Lower leg skin (tissue), 4 donors: ENCODE measurements at regions not wholly inside any gene's neighbourhood (a gene's known extent, or its start where the extent isn't known, plus 50 kb on each side); places are given as distances from the start of the nearest gene placed in this dataset.
"Not testable (repeated sequence)": the region's sequence is repeated elsewhere in the genome, so short reads cannot be mapped to it uniquely, and the experiment has no call there.

Experiments
- DNase-seq, 2 donors: peaks; one replicate each; pipeline ENCODE4 v3.0.0-alpha.2; 2019; ENCODE audit warnings: low spot score in 2 of 2
- H3K4me3 ChIP-seq: fragments of 200-600 bp; sonication (generic); 2 replicates; pipeline ENCODE4 v1.5.1; 2017; ENCODE audit warnings: mild to moderate bottlenecking, low read depth; ENCODE audit not compliant: poor library complexity, severe bottlenecking
- CTCF ChIP-seq, 3 donors: fragments of 450-650 bp; IDR thresholded peaks; one replicate each; pipeline ENCODE4 v1.5.1; 2016; ENCODE audit warnings: antibody characterized with exemption in 3 of 3, mild to moderate bottlenecking in 3 of 3, moderate library complexity in 2 of 3
- POLR2A ChIP-seq, 2 donors: fragments of 450-650 bp; IDR thresholded peaks; one replicate each; pipeline ENCODE4 v1.6.1; 2016 to 2017; ENCODE audit warnings: antibody characterized with exemption in 2 of 2, mild to moderate bottlenecking in 1 of 2, moderate library complexity in 1 of 2
- WGBS, 2 donors: methylation state at CpG; one replicate each; pipeline ENCODE4 v1.1.5; 2018; 5-methylcytosine and 5-hydroxymethylcytosine counted together
- intact Hi-C: fragments of 100-400 bp; cut with DNase I; formaldehyde crosslinking; loops from one replicate; pipeline ENCODE4 v1.15.0; 2023; ENCODE audit warnings: low total_unique reads

DNA sequence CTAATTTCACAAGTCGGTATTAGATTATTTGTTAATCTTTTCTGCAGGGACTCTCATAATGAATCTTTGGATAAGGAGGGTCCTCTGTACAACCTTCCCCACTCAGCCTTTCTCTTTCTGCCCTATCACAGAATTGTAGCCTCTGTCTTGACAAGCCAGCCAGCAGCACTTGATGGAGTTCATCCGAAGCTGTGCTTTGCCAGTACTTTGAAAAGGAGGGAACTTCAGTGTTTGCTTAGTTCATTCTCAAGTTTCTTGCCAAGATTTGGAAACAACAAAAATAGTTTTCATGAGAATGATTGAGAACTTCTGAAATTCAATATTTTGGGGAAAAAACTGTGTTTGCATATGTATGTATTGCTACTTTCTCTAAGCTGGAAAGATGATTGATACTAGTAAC is 69.3 kb upstream of the HMGB1 start:
- WGBS, 2 donors = 54 to 72% methylated on average over 2 of the region's 2 CpGs
- intact Hi-C loops = no loop called here
- no peak for TF ChIP-seq CTCF (IDR thresholded peaks at IDR 0.05)
- no peak for TF ChIP-seq POLR2A (IDR thresholded peaks at IDR 0.05)
- DNase-seq = no peak
- no peak overlapping the region for H3K4me3 ChIP-seq

DNA sequence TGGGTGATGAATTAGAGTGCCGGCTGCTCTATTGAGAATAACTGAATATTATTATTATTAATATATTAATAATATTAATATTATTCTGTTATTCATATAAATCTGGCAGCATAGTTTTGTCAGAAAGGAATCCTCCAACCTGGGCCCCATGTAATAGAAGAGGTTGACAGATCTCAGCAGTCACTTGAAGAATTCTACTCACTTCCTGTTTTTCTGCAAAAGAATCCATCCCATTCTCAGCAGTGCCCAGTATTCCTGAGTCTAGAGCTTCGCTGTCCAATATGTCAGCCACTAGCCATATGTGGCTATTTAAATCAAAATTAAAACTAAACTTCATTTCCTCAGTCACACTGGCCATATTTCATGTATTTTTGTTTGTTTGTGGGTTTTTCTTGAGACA is 72.4 kb upstream of the USPL1 start:
- H3K4me3 ChIP-seq = no peak overlapping the region
- WGBS, 2 donors = 96 to 97% methylated on average over 2 of the region's 2 CpGs
- DNase-seq = no peak
- TF ChIP-seq POLR2A (IDR thresholded peaks at IDR 0.05) (no peak), CTCF (IDR thresholded peaks at IDR 0.05) (no peak)
- intact Hi-C loops = no loop called here

DNA sequence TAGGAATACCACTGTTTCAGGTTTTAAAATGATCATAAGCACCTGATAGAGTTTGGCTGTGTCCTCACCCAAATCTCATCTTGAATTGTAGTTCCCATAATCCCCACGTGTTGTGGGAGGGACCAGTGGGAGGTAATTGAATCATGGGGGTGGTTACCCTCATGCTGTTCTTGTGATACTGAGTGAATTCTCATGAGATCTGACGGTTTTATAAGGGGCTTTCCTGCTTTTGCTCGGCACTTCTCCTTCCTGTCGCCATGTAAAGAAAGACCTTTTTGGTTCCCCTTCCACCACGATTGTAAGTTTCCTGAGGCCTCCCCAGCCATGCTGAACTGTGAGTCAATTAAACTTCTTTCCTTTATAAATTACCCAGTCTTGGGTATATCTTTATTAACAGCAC is 69.7 kb upstream of the USPL1 start:
- 64 to 69% methylated on average over 5 of the region's 5 CpGs for WGBS, 2 donors
- intact Hi-C loops, H3K4me3 ChIP-seq, DNase-seq: not testable (repeated sequence)

DNA sequence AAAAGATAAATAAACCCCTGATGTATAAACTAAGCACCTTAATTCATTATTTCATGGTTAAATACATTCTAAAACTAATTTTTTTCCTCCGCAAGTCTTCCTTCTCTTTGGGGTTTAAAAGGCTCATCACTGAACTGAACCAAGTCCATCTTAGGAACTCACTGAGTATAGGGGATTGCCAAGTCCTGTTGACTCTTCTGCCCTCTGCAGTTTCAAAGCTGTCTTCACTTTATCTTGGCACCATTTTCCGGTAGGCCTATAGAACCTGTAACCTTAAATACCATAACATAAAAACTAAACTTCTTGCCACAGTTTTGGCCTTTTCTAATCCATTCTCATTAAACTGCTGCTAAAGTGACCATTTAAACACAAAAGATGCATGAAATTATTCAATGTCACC is 66.5 kb upstream of the USPL1 start:
- no peak for TF ChIP-seq POLR2A (IDR thresholded peaks at IDR 0.05)
- TF ChIP-seq CTCF (IDR thresholded peaks at IDR 0.05) = no peak
- H3K4me3 ChIP-seq = no peak overlapping the region
- no peak for DNase-seq
- WGBS, 2 donors = 49 to 54% methylated on average over 2 of the region's 2 CpGs
- intact Hi-C loops = no loop called here

DNA sequence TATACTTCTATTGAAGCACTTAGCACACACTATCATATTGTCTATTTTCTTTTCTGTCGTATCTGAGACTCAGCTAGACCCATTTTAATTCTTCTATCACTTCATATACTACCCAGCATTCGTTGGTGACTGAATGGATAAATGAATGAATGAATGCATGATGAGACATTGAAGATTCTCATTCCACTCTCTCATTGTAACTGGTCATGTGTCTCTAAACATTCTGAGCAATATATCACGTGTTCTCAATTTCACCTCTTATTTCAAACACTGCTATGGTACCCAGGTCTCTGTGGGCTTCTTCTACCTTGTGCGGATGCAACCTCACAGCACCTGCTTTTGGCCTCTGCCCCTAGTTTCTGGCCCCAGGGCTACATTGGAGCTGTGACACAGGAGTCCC is 65.2 kb upstream of the USPL1 start:
- TF ChIP-seq CTCF (IDR thresholded peaks at IDR 0.05) (no peak), POLR2A (IDR thresholded peaks at IDR 0.05) (no peak)
- intact Hi-C loops = no loop called here
- no peak for DNase-seq
- 88 to 91% methylated on average over 4 of the region's 4 CpGs for WGBS, 2 donors
- no peak overlapping the region for H3K4me3 ChIP-seq

DNA sequence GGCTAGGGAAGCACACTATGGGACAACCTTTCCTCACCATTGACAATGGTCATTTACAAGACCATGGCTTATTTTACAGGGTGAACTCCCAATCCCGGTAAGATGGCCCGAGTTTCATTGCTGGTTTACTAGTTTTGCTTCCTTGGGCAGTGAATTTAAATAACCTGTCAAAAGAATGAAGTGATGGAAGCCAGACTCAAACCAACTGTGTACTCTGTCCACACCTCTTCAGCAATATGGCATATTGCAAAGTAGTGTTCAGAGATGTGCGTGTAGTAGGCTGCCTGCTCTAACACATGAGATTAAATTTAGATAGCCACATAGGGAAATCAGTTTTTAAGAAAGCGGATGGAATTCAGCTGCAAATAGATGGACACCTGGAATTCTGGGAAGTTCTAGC is 58.4 kb upstream of the USPL1 start:
- TF ChIP-seq CTCF (IDR thresholded peaks at IDR 0.05) = no peak
- TF ChIP-seq POLR2A (IDR thresholded peaks at IDR 0.05) = no peak
- WGBS, 2 donors = 75 to 98% methylated on average over 4 of the region's 4 CpGs

More for the DNA sequence above, 58.4 kb upstream of the USPL1 start:
- intact Hi-C loops = no loop called here
- no peak overlapping the region for H3K4me3 ChIP-seq
- DNase-seq = no peak
